ENCODE measurements at regions not wholly inside any gene's neighbourhood (a gene's known extent, or its start where the extent isn't known, plus 50 kb on each side); places are given as distances from the start of the nearest gene placed in this dataset.

GRCh38 chr5:105803431-105803830 lies 1867.3 kb downstream of the EFNA5 start:
- DNase-seq (ENCODE audit: low read depth, low spot score): no peak
- ChIA-PET CTCF (no interaction called here), POLR2A (no interaction called here)

More at GRCh38 chr5:105803431-105803830, 1867.3 kb downstream of the EFNA5 start:
- ATAC-seq: no peak
- intact Hi-C loops (cut with micrococcal nuclease): no loop called here
- TF ChIP-seq TCF7L2 (IDR thresholded peaks at IDR 0.05; ENCODE audit: borderline replicate concordance, extremely low read depth, insufficient read depth, insufficient read length) (no peak), ZFX (IDR thresholded peaks at IDR 0.05) (no peak), FOSL1 (IDR thresholded peaks at IDR 0.05; ENCODE audit: low read depth) (no peak), SP1 (IDR thresholded peaks at IDR 0.05; ENCODE audit: low read depth) (no peak), EZH2phosphoT487 (IDR thresholded peaks at IDR 0.05; ENCODE audit: borderline replicate concordance) (no peak), JUND (IDR thresholded peaks at IDR 0.05) (no peak), ELF1 (IDR thresholded peaks at IDR 0.05; ENCODE audit: borderline replicate concordance, low read depth) (no peak), SRF (IDR thresholded peaks at IDR 0.05; ENCODE audit: low read depth) (no peak), ZNF274 (IDR thresholded peaks at IDR 0.05; ENCODE audit: low read depth, low read length) (no peak), CEBPB (IDR thresholded peaks at IDR 0.05; ENCODE audit: low read depth) (no peak), ZBTB33 (IDR thresholded peaks at IDR 0.05; ENCODE audit: extremely low read depth, insufficient replicate concordance, low read length) (no peak)
- TF ChIP-seq, protein P1, sequence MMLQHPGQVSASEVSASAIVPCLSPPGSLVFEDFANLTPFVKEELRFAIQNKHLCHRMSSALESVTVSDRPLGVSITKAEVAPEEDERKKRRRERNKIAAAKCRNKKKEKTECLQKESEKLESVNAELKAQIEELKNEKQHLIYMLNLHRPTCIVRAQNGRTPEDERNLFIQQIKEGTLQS (IDR thresholded peaks at IDR 0.05): no peak
- TF ChIP-seq, protein P2, sequence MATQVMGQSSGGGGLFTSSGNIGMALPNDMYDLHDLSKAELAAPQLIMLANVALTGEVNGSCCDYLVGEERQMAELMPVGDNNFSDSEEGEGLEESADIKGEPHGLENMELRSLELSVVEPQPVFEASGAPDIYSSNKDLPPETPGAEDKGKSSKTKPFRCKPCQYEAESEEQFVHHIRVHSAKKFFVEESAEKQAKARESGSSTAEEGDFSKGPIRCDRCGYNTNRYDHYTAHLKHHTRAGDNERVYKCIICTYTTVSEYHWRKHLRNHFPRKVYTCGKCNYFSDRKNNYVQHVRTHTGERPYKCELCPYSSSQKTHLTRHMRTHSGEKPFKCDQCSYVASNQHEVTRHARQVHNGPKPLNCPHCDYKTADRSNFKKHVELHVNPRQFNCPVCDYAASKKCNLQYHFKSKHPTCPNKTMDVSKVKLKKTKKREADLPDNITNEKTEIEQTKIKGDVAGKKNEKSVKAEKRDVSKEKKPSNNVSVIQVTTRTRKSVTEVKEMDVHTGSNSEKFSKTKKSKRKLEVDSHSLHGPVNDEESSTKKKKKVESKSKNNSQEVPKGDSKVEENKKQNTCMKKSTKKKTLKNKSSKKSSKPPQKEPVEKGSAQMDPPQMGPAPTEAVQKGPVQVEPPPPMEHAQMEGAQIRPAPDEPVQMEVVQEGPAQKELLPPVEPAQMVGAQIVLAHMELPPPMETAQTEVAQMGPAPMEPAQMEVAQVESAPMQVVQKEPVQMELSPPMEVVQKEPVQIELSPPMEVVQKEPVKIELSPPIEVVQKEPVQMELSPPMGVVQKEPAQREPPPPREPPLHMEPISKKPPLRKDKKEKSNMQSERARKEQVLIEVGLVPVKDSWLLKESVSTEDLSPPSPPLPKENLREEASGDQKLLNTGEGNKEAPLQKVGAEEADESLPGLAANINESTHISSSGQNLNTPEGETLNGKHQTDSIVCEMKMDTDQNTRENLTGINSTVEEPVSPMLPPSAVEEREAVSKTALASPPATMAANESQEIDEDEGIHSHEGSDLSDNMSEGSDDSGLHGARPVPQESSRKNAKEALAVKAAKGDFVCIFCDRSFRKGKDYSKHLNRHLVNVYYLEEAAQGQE (IDR thresholded peaks at IDR 0.05; ENCODE audit: low read depth): no peak
- TF ChIP-seq, protein P3, sequence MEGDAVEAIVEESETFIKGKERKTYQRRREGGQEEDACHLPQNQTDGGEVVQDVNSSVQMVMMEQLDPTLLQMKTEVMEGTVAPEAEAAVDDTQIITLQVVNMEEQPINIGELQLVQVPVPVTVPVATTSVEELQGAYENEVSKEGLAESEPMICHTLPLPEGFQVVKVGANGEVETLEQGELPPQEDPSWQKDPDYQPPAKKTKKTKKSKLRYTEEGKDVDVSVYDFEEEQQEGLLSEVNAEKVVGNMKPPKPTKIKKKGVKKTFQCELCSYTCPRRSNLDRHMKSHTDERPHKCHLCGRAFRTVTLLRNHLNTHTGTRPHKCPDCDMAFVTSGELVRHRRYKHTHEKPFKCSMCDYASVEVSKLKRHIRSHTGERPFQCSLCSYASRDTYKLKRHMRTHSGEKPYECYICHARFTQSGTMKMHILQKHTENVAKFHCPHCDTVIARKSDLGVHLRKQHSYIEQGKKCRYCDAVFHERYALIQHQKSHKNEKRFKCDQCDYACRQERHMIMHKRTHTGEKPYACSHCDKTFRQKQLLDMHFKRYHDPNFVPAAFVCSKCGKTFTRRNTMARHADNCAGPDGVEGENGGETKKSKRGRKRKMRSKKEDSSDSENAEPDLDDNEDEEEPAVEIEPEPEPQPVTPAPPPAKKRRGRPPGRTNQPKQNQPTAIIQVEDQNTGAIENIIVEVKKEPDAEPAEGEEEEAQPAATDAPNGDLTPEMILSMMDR (IDR thresholded peaks at IDR 0.05 in 2 of 3, conservative IDR thresholded peaks at IDR 0.05 in 1 of 3; ENCODE audit: borderline replicate concordance in 1 of 3, insufficient read depth in 1 of 3, low read depth in 2 of 3, low read length in 2 of 3): no peak
- Histone ChIP-seq H3K9me2 (ENCODE audit: insufficient read depth) (no peaks in the 10 kb centered on the region), H3K79me2 (ENCODE audit: insufficient read depth, low read length) (no peaks in the 10 kb centered on the region), H4K20me1 (ENCODE audit: insufficient read depth) (no peaks in the 10 kb centered on the region), H3K9ac (ENCODE audit: low read length) (no peak overlapping the region), H3K36me3 (ENCODE audit: control insufficient read depth in 1 of 2, insufficient read depth in 2 of 2, low read length in 2 of 2) (no peaks in the 10 kb centered on the region), H3K4me1 (ENCODE audit: control insufficient read depth in 1 of 2, insufficient read depth in 2 of 2, low read length in 2 of 2) (no peaks in the 10 kb centered on the region), H2AFZ (ENCODE audit: low read depth, low read length, poor library complexity, severe bottlenecking) (no peak overlapping the region), H3K27me3 (ENCODE audit: insufficient read depth, low read length) (no peaks in the 10 kb centered on the region), H3K4me2 (ENCODE audit: low read length) (no peak overlapping the region), H3K9me3 (ENCODE audit: control insufficient read depth in 1 of 2, insufficient read depth in 1 of 2, low read depth in 1 of 2, low read length in 2 of 2) (no peaks in the 10 kb centered on the region), H3K4me3 (replicated peaks in 1 of 2; ENCODE audit: low read depth in 1 of 2, low read length in 2 of 2) (no peak overlapping the region), H3K27ac (ENCODE audit: low read depth, low read length) (no peak overlapping the region)
- RAD21 ChIA-PET (ENCODE audit: low non-redundant PET in 1 of 2, low total read pairs in 2 of 2, uncharacterized antibody in 2 of 2, unreplicated experiment in 2 of 2): no interaction called here
- BruUV-seq (replicated peaks): no TSS peak

Data from HCT116 (cell line).